Fibroblast of lung (primary cell): ENCODE measurements at regions not wholly inside any gene's neighbourhood (a gene's known extent, or its start where the extent isn't known, plus 50 kb on each side); places are given as distances from the start of the nearest gene placed in this dataset.
"Not testable (repeated sequence)": the region's sequence is repeated elsewhere in the genome, so short reads cannot be mapped to it uniquely, and the experiment has no call there.

ENCODE experiments used
- CTCF ChIP-seq, 2 donors: IDR thresholded peaks in 1 of 2; conservative IDR thresholded peaks in 1 of 2; 1 replicate in 1 of 2; 2 replicates in 1 of 2; pipeline ENCODE4 v1.5.1; 2011 to 2012; ENCODE audit warnings: low read length in 2 of 2, control low read depth in 1 of 2, inconsistent platforms in 1 of 2, low read depth in 1 of 2, mild to moderate bottlenecking in 1 of 2
- EZH2 ChIP-seq: IDR thresholded peaks from 2 replicates; pipeline ENCODE4 v1.5.1; 2012; ENCODE audit warnings: low read length, control low read depth, mild to moderate bottlenecking; ENCODE audit errors: missing control alignments

DNA sequence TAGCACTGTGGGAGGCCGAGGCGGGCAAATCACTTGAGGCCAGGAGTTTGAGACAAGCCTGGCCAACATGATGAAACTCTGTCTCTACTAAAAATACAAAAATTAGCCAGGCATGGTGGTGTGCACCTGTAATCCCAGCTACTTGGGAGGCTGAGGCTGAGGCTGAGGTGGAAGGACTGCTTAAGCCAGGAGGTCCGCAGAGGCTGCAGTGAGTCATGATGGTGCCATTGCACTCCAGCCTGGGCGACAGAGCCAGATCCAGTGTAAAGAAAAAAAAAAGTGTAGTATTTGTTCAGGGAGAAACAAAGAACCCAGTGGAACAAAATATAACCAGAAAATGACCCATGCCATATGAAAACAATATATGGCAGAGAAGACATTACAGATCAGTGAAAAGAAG, 57.4 kb upstream of the SMURF2 start:
- TF ChIP-seq EZH2; CTCF (conservative IDR thresholded peaks at IDR 0.05 in 1 of 2, IDR thresholded peaks at IDR 0.05 in 1 of 2; ENCODE audit: low read depth in 1 of 2, low read length in 2 of 2): not testable (repeated sequence)
